Right atrium auricular region (tissue), 2 donors: ENCODE measurements at regions not wholly inside any gene's neighbourhood (a gene's known extent, or its start where the extent isn't known, plus 50 kb on each side); places are given as distances from the start of the nearest gene placed in this dataset.

Experiments used
- DNase-seq: peaks from one replicate; pipeline ENCODE4 v3.0.0-alpha.2; 2019; ENCODE audit warnings: low spot score
- H3K27ac ChIP-seq, 2 donors: fragments of 200-600 bp; sonication (generic); 1 replicate in 1 of 2; 2 replicates in 1 of 2; pipeline ENCODE4 v1.5.1; 2016 to 2019
- H3K27me3 ChIP-seq, 2 donors: fragments of 200-600 bp; sonication (generic); one replicate each; pipeline versions ENCODE4 v1.5.1 to v1.6.0; 2017 to 2019
- H3K36me3 ChIP-seq: fragments of 200-600 bp; sonication (generic); one replicate; pipeline ENCODE4 v1.5.1; 2016
- H3K4me1 ChIP-seq, 2 donors: fragments of 200-600 bp; sonication (generic); one replicate each; pipeline versions ENCODE4 v1.5.1 to v1.6.0; 2017 to 2019
- H3K4me3 ChIP-seq, 2 donors: fragments of 200-600 bp; sonication (generic); 1 replicate in 1 of 2; 2 replicates in 1 of 2; pipeline ENCODE4 v1.5.1; 2017 to 2019; ENCODE audit warnings: mild to moderate bottlenecking in 1 of 2, moderate library complexity in 1 of 2
- H3K9me3 ChIP-seq, 2 donors: fragments of 200-600 bp; sonication (generic); one replicate each; pipeline ENCODE4 v1.5.1; 2019
- TF ChIP-seq, protein P1 (sequence below), 2 donors: fragments of 200-600 bp; sonication (generic); IDR thresholded peaks; one replicate each; pipeline ENCODE4 v1.5.1; 2019; ENCODE audit warnings: antibody characterized with exemption in 2 of 2

DNA sequence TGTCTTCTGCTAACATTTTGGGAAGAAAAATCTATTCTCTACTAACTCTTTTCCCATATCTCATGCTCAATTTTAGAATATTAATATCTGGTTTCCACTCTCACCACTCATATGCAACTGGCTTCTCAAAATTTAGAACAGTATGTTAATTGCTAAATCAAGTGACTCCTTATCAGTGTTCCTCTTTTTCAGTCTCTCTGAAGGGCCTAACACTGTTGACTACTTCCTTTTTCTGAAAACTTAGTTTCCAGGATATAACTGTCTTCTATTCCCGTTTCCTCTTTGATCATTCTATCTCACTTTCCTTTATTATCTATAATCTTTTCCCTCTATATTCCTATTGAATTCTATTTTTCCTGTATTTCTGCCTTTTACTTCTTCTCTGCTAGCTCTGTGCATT lies 1717.2 kb upstream of the C9orf72 start:
- H3K27me3 ChIP-seq, result no peaks in the 10 kb centered on the region
- H3K4me3 ChIP-seq, result no peak overlapping the region
- TF ChIP-seq, protein P1, sequence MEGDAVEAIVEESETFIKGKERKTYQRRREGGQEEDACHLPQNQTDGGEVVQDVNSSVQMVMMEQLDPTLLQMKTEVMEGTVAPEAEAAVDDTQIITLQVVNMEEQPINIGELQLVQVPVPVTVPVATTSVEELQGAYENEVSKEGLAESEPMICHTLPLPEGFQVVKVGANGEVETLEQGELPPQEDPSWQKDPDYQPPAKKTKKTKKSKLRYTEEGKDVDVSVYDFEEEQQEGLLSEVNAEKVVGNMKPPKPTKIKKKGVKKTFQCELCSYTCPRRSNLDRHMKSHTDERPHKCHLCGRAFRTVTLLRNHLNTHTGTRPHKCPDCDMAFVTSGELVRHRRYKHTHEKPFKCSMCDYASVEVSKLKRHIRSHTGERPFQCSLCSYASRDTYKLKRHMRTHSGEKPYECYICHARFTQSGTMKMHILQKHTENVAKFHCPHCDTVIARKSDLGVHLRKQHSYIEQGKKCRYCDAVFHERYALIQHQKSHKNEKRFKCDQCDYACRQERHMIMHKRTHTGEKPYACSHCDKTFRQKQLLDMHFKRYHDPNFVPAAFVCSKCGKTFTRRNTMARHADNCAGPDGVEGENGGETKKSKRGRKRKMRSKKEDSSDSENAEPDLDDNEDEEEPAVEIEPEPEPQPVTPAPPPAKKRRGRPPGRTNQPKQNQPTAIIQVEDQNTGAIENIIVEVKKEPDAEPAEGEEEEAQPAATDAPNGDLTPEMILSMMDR (IDR thresholded peaks at IDR 0.05), result no peak
- no peak for DNase-seq
- no peak overlapping the region for H3K27ac ChIP-seq
- H3K9me3 ChIP-seq, result peaks cover 0 to 22% of the 10 kb centered on the region in 2 donors
- no peaks in the 10 kb centered on the region for H3K4me1 ChIP-seq
- no peaks in the 10 kb centered on the region for H3K36me3 ChIP-seq

DNA sequence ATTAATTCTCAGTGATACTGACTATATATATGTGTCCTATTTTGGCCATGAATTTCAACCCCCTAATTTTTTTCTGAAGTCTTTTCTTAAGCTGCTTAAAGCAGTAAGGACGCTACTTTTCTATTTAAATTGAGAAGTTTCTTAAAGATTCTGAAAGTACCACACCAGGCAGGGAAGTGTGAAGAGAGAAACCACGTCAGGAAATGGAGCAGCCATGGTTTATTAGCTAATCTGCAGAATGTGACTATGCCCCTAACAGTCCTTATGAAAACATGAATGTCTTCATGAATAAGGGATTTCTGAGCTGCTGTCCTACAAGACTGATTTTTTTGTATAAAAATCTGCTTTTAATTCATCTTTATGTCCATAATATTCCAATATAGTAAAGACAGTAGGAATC lies 1724.3 kb upstream of the C9orf72 start:
- Histone ChIP-seq H3K27me3 (no peaks in the 10 kb centered on the region), H3K27ac (no peak overlapping the region), H3K36me3 (no peaks in the 10 kb centered on the region), H3K9me3 (peaks cover 0 to 22% of the 10 kb centered on the region in 2 donors), H3K4me3 (no peak overlapping the region), H3K4me1 (no peaks in the 10 kb centered on the region)
- TF ChIP-seq, protein P1 (IDR thresholded peaks at IDR 0.05), result no peak
- no peak for DNase-seq

DNA sequence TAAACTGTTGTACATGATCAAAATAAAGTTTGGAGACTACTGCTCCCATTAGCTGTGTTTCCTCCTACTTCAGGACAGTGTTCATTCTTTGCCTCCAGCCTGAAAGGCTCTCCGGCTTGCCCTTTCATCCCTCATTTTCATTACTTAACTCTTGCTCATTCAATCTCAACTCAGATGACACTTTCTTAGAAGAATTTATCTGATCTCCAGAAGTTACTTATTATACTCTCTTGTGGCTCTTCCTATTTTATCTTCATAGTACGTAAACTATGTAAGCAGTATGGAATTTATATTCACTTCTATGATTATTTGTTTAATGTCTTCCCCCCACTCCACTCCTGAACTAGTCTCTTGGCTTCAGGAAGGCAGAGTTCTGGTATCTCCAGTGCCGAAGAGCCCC lies 1737.9 kb upstream of the C9orf72 start:
- Histone ChIP-seq H3K27ac (no peak overlapping the region), H3K4me1 (no peaks in the 10 kb centered on the region), H3K9me3 (no peaks in the 10 kb centered on the region), H3K36me3 (no peaks in the 10 kb centered on the region), H3K27me3 (no peaks in the 10 kb centered on the region), H3K4me3 (no peak overlapping the region)
- TF ChIP-seq, protein P1 (IDR thresholded peaks at IDR 0.05), result no peak
- DNase-seq, result no peak

DNA sequence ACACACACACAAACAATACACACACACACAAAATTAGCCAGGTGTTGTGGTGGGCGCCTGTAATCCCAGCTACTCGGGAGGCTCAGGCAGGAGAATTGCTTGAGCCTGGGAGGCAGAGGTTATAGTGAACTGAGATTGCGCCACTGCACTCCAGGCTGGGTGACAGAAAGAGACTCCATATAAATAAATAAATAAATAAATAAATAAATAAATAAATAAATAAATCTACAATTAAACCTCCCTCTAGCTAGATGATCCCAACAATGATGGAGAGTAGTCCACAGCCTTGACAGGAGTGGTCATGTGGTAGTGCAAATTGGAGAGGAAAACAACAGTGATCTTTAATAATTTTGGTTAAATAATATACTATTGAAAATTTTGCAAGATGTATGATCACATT lies 1739.0 kb upstream of the C9orf72 start:
- TF ChIP-seq, protein P1 (IDR thresholded peaks at IDR 0.05), result no peak
- no peaks in the 10 kb centered on the region for H3K36me3 ChIP-seq
- H3K4me1 ChIP-seq, result no peaks in the 10 kb centered on the region
- no peaks in the 10 kb centered on the region for H3K27me3 ChIP-seq
- no peak overlapping the region for H3K27ac ChIP-seq
- no peak for DNase-seq
- H3K4me3 ChIP-seq, result no peak overlapping the region
- no peaks in the 10 kb centered on the region for H3K9me3 ChIP-seq

GRCh38 chr9:29319736-29320513 lies 1746.6 kb upstream of the C9orf72 start:
- Histone ChIP-seq H3K27me3 (no peaks in the 10 kb centered on the region), H3K36me3 (no peaks in the 10 kb centered on the region)

More at GRCh38 chr9:29319736-29320513, 1746.6 kb upstream of the C9orf72 start:
- TF ChIP-seq, protein P1 (IDR thresholded peaks at IDR 0.05), result no peak
- Histone ChIP-seq H3K27ac (no peak overlapping the region), H3K4me1 (no peaks in the 10 kb centered on the region), H3K4me3 (no peak overlapping the region), H3K9me3 (no peaks in the 10 kb centered on the region)
- no peak for DNase-seq
